GM11168 (cell line): ENCODE measurements at regions not wholly inside any gene's neighbourhood (a gene's known extent, or its start where the extent isn't known, plus 50 kb on each side); places are given as distances from the start of the nearest gene placed in this dataset.
"Not testable (repeated sequence)": the region's sequence is repeated elsewhere in the genome, so short reads cannot be mapped to it uniquely, and the experiment has no call there.

Experiments used
- in situ Hi-C: fragments of 300-500 bp; cut with MboI; formaldehyde crosslinking; loops from one replicate; pipeline ENCODE4 v1.12.0; 2022; ENCODE audit warnings: low sequenced_read_pairs; ENCODE audit not compliant: unreplicated experiment

DNA sequence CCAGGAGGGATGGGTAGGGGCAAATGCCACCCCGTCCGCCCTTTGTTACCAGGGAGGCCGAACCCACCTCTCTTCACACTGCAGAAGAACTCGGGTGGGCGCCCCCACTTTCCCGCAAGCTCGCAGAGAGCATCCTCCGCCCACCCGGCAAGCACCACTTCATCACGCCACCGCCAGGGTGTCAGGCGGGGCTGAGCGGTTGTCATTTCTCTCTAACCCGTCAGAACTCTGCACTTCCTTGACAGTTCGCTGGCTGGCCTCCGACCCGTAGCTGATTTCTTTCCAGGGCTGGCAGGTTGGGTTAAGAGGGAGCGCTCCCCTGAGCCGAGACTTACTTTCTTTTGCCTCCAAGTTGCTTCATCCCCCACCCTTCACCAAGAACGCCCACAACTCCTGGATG, 130.7 kb downstream of the CRLF3 start:
- in situ Hi-C loops = not testable (repeated sequence)

DNA sequence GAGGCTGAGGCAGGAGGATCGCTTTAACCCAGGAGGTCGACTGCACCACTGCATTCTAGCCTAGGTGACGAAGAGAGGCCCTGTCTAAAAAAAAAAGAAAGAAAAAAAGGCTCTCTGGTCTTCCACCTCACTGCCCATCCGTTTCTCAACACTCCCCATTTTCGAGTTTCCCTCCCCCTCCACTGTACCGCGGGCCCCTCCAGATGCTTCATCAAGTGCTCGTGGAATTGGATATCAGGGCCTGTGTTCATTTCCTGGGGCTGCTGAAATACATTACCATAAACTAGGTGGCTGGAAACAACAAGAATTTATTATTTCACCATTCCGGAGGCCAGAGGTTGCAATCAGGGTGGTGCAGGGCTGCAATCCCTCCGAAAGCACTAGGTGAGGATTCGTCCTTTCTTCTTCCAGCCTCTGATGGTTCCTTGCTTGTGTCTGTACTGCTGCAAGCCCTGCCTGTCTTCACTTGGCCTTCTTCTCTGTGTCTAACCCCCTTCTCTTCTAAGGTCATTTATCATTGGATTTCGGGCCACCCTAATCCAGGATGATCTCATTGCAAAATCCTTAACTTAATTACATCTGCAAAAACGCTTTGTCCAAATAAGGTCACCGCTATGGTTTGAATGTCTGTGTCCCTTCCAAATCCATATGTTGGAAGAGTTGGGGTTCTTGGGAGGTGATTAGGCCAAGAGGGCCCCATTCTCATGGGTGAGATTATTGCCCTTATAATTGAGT, 135.1 kb downstream of the CRLF3 start:
- in situ Hi-C loops = not testable (repeated sequence)

- in situ Hi-C loops = not testable (repeated sequence)
Measured at GRCh38 chr17:30686538-30687479, 137.7 kb downstream of the CRLF3 start.

DNA sequence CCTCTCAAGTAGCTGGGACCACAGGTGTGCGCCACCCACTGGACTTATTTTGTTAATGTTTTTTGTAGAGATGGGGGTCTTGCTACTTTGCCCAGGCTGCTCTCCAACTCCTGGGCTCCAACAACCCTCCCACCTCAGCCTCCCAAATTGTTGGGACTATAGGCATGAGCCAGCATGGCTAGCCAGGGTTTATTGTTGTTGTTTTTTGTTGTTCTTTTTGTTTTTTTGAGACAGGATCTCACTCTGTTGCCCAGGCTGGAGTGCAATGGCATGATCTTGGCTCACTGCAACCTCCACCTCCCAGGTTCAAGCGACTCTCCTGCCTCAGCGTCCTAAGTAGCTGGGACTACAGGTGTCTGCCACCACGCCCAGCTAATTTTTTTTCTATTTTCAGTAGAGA, 142.2 kb downstream of the CRLF3 start:
- in situ Hi-C loops = not testable (repeated sequence)

DNA sequence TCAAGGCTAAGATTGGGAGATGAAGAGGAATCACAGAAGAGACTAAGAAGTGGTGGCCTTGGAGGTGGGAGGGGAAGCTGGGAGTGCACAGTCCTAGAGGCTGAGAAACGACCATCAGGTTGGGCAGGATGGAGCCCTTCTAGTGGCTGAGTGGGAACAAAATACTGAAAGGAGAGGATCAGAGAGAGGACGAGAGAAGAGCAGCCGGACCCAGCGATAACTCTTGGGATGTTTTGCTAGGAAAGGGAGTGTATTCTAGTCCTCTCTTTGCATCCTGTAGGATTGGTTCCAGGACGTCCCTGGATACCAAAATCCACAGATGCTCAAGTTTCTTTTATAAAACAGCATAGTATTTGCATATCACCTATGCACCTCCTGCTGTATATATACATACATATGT, 143.8 kb downstream of the CRLF3 start:
- in situ Hi-C loops = not testable (repeated sequence)

DNA sequence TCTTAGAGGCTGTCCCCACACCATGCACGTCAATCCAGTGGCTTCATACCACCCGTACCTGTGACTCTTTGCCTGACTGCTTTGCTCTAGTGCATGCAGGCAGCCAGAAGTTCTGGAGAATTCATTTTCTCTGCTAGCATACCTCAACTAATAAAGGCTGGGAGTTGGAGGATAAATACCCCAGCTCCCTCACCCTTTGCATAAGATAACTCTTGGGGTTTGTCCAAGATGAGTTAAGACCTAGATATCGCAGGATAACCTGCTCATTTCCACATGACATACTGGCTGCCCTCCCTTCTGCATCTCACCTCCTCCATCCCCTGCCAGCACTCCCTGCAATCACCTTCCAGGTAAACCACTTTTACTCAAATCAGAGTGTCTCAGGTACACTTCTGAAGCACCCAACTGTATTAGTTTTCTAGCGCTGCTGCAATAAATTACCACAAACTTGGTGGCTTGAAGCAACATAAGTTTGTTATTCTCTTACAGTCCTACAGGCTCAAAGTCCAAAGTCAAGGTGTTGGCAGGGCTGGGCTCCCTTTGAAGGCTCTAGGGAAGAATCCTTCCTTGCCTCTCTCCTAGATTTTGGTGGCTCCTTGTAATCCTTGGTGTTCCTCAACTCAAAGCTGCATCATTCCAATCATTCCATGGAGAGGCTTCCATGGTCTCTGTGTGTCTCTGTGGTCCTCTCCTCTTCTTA, 146.8 kb downstream of the CRLF3 start:
- in situ Hi-C loops = no loop called here

DNA sequence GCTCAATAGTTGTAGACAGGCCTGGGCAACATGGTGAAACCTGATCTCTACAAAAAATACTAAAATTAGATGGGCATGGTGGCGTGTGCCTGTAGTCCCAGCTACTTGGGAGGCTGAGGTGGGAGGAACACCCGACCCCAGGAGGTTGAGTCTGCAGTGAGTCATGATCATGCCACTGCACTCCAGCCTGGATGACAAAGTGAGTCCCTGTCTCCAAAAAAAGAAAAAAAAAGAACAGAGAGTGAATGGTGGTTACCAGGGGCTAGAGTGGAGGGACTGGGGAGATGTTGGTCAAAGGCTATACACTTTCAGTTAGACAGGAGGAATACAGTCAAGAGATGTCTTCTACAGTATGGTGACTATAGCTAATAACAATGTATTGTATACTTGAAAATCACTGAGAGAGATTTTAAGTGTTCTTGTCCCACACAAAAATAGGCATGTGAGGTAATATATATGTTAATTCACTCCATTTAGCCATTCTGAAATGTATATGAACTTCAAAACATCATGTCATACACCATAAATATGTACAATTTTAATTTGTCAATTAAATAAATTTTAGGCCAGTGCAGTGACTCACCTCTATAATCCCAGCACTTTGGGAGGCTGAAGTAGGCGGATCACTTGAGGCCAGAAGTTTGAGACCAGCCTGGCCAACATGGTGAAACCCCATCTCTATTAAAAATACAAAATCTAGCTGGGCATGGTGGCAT, 148.6 kb downstream of the CRLF3 start:
- in situ Hi-C loops = not testable (repeated sequence)

- in situ Hi-C loops = not testable (repeated sequence)
Measured at GRCh38 chr17:30669217-30669649, 155.3 kb downstream of the CRLF3 start.

- in situ Hi-C loops = not testable (repeated sequence)
Measured at GRCh38 chr17:30668360-30669181, 155.9 kb downstream of the CRLF3 start.

GRCh38 chr17:30667657-30668359, 156.7 kb downstream of the CRLF3 start:
- in situ Hi-C loops = not testable (repeated sequence)

DNA sequence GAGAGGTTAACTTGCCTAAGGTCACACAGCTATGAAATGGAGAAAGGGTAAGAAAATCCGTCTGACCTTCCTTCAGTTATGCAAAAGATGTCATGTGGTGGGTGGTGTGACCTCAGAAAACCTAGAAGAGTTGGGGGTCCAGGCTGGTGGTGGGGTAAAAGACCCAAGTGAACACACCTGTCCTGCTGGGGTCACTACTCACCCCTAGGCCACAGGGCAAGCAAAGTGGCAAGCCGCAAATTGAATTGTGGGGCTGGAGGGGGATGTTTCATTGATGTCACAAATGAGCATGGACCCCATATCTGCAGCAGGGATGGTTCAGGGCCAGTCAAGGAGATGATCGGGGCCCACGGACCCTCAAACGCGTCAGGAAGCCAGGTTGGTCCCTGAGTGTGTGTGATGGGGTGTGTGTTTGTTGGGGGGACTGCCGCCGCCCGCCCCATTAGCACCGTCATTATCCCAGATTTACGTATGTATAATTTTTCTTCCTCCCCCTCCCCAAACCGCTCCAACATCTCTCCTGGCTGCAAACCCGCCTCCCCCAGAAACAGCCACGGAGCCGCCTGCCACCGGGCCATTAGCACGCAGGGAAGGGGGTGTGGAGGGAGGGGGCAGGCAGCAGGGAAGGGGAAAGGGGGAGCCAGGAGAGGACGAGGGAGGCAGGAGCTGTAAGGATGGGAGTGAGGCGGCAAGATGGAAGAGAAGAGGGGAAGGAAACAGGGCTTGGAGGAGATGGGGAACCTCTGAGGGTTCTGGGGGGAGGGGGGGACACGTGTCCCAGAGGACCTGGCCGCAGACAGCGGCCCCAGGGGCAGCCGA, 157.4 kb downstream of the CRLF3 start:
- in situ Hi-C loops = not testable (repeated sequence)

DNA sequence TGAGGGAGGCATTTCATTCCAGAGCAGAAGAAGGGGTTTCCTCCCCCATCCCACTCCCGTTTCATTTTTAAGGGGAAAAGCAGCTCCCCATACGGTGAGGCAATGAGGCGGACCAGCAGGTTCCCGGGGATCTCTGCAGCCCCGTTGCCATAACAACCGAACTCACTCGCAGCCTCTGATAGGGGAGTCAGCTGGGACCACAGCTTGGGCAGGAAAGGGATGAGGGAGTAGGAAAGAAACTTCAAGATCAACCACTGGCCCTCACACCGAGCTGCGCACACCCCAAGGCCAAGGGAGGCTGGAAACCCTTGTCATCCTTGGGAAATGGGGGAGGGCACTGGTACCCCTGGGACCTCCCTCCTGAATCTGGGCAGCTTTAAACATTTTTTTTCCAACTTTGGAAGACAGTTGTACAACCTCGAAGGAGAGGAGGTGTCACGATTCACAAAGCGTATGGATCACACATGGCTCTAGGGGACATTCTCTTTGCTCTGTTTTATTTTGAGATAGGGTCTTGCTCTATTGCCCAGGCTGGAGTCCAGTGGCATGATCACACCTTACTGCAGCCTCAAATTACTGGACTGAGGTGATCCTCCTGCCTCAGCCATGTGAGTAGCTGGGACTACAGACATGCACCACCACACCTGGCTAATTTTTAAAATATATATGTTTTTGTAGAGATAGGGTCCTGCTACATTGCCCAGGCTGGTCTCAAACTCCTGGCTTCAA, 160.6 kb downstream of the CRLF3 start:
- in situ Hi-C loops = loop anchor here (5.0 kb wide), 1 partner anchor 1413 kb away; no protein-coding TSS in a partner anchor

GRCh38 chr17:30657148-30657547, 167.3 kb downstream of the CRLF3 start:
- in situ Hi-C loops = not testable (repeated sequence)

GRCh38 chr17:30653038-30653437, 171.5 kb downstream of the CRLF3 start:
- in situ Hi-C loops = not testable (repeated sequence)

GRCh38 chr17:30650149-30650548, 172.9 kb downstream of the GOSR1 start:
- in situ Hi-C loops = not testable (repeated sequence)

- in situ Hi-C loops = not testable (repeated sequence)
Measured at GRCh38 chr17:30648015-30648620, 170.9 kb downstream of the GOSR1 start.

GRCh38 chr17:30645875-30646274, 168.7 kb downstream of the GOSR1 start:
- in situ Hi-C loops = not testable (repeated sequence)
